H1 (cell line): ENCODE measurements at regions not wholly inside any gene's neighbourhood (a gene's known extent, or its start where the extent isn't known, plus 50 kb on each side); places are given as distances from the start of the nearest gene placed in this dataset.

Source experiments
- CTCF ChIA-PET: fragments of 300-600 bp; sonication (Branson Sonifier 250); formaldehyde crosslinking; loops from one replicate; lab custom pipeline; 2021; ENCODE audit not compliant: partially characterized antibody; lab: Charles Lee
- POLR2A ChIA-PET: fragments of 300-600 bp; sonication (Branson Sonifier 250); formaldehyde crosslinking; loops from one replicate; lab custom pipeline; 2021; ENCODE audit warnings: inconsistent platforms; ENCODE audit not compliant: partially characterized antibody; lab: Charles Lee
- DNase-seq, 2 experiments: peaks; one replicate each; pipeline versions ENCODE4 v3.0.0 to v3.0.0-alpha.2; 2010 to 2022; ENCODE audit warnings: low spot score in 2 of 2, low read depth in 1 of 2, mixed read lengths in 1 of 2
- FAIRE-seq: peaks from 2 replicates; lab custom pipeline; 2011; peaks lifted over from hg19 to GRCh38; lab: Jason Lieb, UNC
- H2AFZ ChIP-seq: 2 replicates; pipeline ENCODE4 v1.8.1; 2012; ENCODE audit warnings: low read length, inconsistent platforms
- H2AK5ac ChIP-seq: 2 replicates; pipeline ENCODE4 v1.6.1; 2013; ENCODE audit warnings: low read depth, low read length
- H2BK120ac ChIP-seq: replicated peaks from 2 replicates; pipeline ENCODE3; 2013; ENCODE audit warnings: low read depth, low read length, inconsistent platforms
- H2BK12ac ChIP-seq: 2 replicates; pipeline ENCODE4 v1.6.1; 2013; ENCODE audit warnings: low read depth, low read length
- H2BK15ac ChIP-seq: 2 replicates; pipeline ENCODE4 v1.6.1; 2013; ENCODE audit warnings: low read length
- H2BK20ac ChIP-seq: 2 replicates; pipeline ENCODE4 v1.6.1; 2013; ENCODE audit warnings: low read length
- H2BK5ac ChIP-seq: 2 replicates; pipeline ENCODE4 v1.6.1; 2013; ENCODE audit warnings: low read depth, low read length
- H3K14ac ChIP-seq: 2 replicates; pipeline ENCODE4 v1.6.1; 2013; ENCODE audit warnings: inconsistent platforms; ENCODE audit not compliant: insufficient read length
- H3K18ac ChIP-seq: 2 replicates; pipeline ENCODE4 v1.6.1; 2013; ENCODE audit warnings: low read length; ENCODE audit errors: extremely low read depth
- H3K23ac ChIP-seq: 2 replicates; pipeline ENCODE4 v1.6.1; 2013; ENCODE audit warnings: inconsistent platforms; ENCODE audit not compliant: insufficient read length
- H3K23me2 ChIP-seq: 2 replicates; pipeline ENCODE4 v1.6.1; 2013; ENCODE audit warnings: low read depth, low read length
- H3K27ac ChIP-seq: 2 replicates; pipeline ENCODE4 v1.6.1; 2011; ENCODE audit warnings: low read depth, low read length, inconsistent platforms
- H3K27me3 ChIP-seq, 4 experiments: replicated peaks in 1 of 4; 1 replicate in 1 of 4; 2 replicates in 3 of 4; pipeline versions ENCODE4 v1.6.1 to v1.8.1; 2011 to 2013; ENCODE audit warnings: low read length in 3 of 4, mild to moderate bottlenecking in 3 of 4, inconsistent platforms in 2 of 4, mixed read lengths in 2 of 4, moderate library complexity in 1 of 4; ENCODE audit not compliant: control insufficient read depth in 3 of 4, insufficient read depth in 3 of 4; ENCODE audit errors: extremely low read depth in 1 of 4
- H3K36me3 ChIP-seq, 4 experiments: 2 replicates each; pipeline versions ENCODE4 v1.6.1 to v1.8.1; 2011 to 2013; ENCODE audit warnings: mild to moderate bottlenecking in 4 of 4, low read length in 3 of 4, moderate library complexity in 2 of 4, control low read depth in 1 of 4, inconsistent platforms in 1 of 4; ENCODE audit not compliant: insufficient read depth in 4 of 4, control insufficient read depth in 2 of 4
- H3K4ac ChIP-seq: replicated peaks from 2 replicates; pipeline ENCODE3; 2013; ENCODE audit warnings: low read length, low read depth, mixed read lengths, inconsistent platforms; ENCODE audit not compliant: insufficient read length
- H3K4me1 ChIP-seq, 4 experiments: replicated peaks in 1 of 4; 1 replicate in 1 of 4; 2 replicates in 3 of 4; pipeline versions ENCODE4 v1.6.1 to v1.8.1; 2011 to 2013; ENCODE audit warnings: low read length in 3 of 4, inconsistent platforms in 2 of 4, mixed read lengths in 1 of 4; ENCODE audit not compliant: insufficient read depth in 4 of 4, control insufficient read depth in 3 of 4
- H3K4me2 ChIP-seq, 2 experiments: 2 replicates each; pipeline versions ENCODE4 v1.6.1 to v1.8.1; 2011 to 2013; ENCODE audit warnings: low read depth in 2 of 2, low read length in 2 of 2, control low read depth in 1 of 2, inconsistent platforms in 1 of 2, mild to moderate bottlenecking in 1 of 2; ENCODE audit not compliant: insufficient read depth in 1 of 2
- H3K4me3 ChIP-seq, 4 experiments: fragments of 200-600, 300-600 bp in 1 of 4; sonication (generic), shearing (Covaris generic), sonication (Bioruptor Twin) in 1 of 4; 2 replicates each; pipeline versions ENCODE4 v1.5.1 to v1.8.1; 2011 to 2016; ENCODE audit warnings: low read length in 4 of 4, low read depth in 3 of 4, control low read depth in 2 of 4, inconsistent platforms in 2 of 4, mild to moderate bottlenecking in 2 of 4, mixed read lengths in 1 of 4, moderate library complexity in 1 of 4; ENCODE audit not compliant: insufficient read depth in 2 of 4; ENCODE audit errors: extremely low read depth in 1 of 4
- H3K56ac ChIP-seq: replicated peaks from 2 replicates; pipeline ENCODE3; 2013; ENCODE audit warnings: low read depth, mild to moderate bottlenecking, mixed read lengths, low read length, inconsistent platforms; ENCODE audit not compliant: insufficient read length
- H3K79me1 ChIP-seq: 2 replicates; pipeline ENCODE4 v1.6.1; 2013; ENCODE audit warnings: low read depth, low read length, control low read depth
- H3K79me2 ChIP-seq, 2 experiments: 2 replicates each; pipeline versions ENCODE4 v1.6.1 to v1.8.1; 2012 to 2013; ENCODE audit warnings: low read length in 2 of 2, mild to moderate bottlenecking in 2 of 2, inconsistent platforms in 1 of 2; ENCODE audit not compliant: insufficient read depth in 2 of 2, control insufficient read depth in 1 of 2
- H3K9ac ChIP-seq, 4 experiments: replicated peaks in 1 of 4; 1 replicate in 1 of 4; 2 replicates in 3 of 4; pipeline versions ENCODE4 v1.6.1 to v1.8.1; 2011 to 2013; ENCODE audit warnings: low read depth in 3 of 4, low read length in 3 of 4, control low read depth in 2 of 4, mild to moderate bottlenecking in 2 of 4, moderate library complexity in 2 of 4, inconsistent platforms in 1 of 4; ENCODE audit errors: extremely low read depth in 1 of 4
- H3K9me3 ChIP-seq, 2 experiments: 2 replicates each; pipeline versions ENCODE4 v1.6.1 to v1.8.1; 2012 to 2013; ENCODE audit warnings: mild to moderate bottlenecking in 2 of 2, moderate library complexity in 2 of 2, control low read depth in 1 of 2, inconsistent platforms in 1 of 2, low read depth in 1 of 2, low read length in 1 of 2, mixed read lengths in 1 of 2; ENCODE audit not compliant: insufficient read depth in 2 of 2
- H4K20me1 ChIP-seq, 2 experiments: replicated peaks in 1 of 2; 2 replicates each; pipeline versions ENCODE3 to v1.8.1; 2011 to 2013; ENCODE audit warnings: inconsistent platforms in 2 of 2, low read length in 2 of 2, mild to moderate bottlenecking in 1 of 2; ENCODE audit not compliant: insufficient read depth in 2 of 2, control insufficient read depth in 1 of 2
- H4K5ac ChIP-seq: 2 replicates; pipeline ENCODE4 v1.6.1; 2013; ENCODE audit warnings: low read length, low read depth, mixed read lengths, inconsistent platforms; ENCODE audit not compliant: insufficient read length
- H4K8ac ChIP-seq: 2 replicates; pipeline ENCODE4 v1.8.0; 2013; ENCODE audit warnings: mild to moderate bottlenecking, moderate library complexity, low read length, inconsistent platforms; ENCODE audit not compliant: insufficient read depth; ENCODE audit errors: extremely low read depth
- H4K91ac ChIP-seq: replicated peaks from 2 replicates; pipeline ENCODE3; 2013; ENCODE audit warnings: low read length, mixed read lengths, inconsistent platforms; ENCODE audit not compliant: insufficient read length
- GABPA ChIP-seq: IDR thresholded peaks from 2 replicates; pipeline ENCODE4 v1.6.1; 2011; ENCODE audit warnings: mild to moderate bottlenecking, low read length, moderate library complexity, borderline replicate concordance; ENCODE audit not compliant: insufficient read depth
- HDAC6 ChIP-seq: IDR thresholded peaks from one replicate; pipeline ENCODE4 v1.7.1; 2012; ENCODE audit warnings: low read depth, mild to moderate bottlenecking, inconsistent platforms, low read length, moderate library complexity
- JUND ChIP-seq: IDR thresholded peaks from 2 replicates; pipeline ENCODE4 v1.6.1; 2011; ENCODE audit warnings: mild to moderate bottlenecking, improper control_type of control experiment, low read length
- KDM1A ChIP-seq: fragments of 200-600, 300-600 bp; sonication (generic); IDR thresholded peaks from 2 replicates; pipeline ENCODE4 v1.7.1; 2016; ENCODE audit warnings: mild to moderate bottlenecking, low read length, borderline replicate concordance
- NRF1 ChIP-seq: IDR thresholded peaks from 2 replicates; pipeline ENCODE4 v1.6.1; 2011; ENCODE audit warnings: mild to moderate bottlenecking, low read depth, low read length, improper control_type of control experiment
- PHF8 ChIP-seq: fragments of 200-600 bp; sonication (generic); conservative IDR thresholded peaks from 2 replicates; pipeline ENCODE4 v1.7.1; 2012; ENCODE audit warnings: low read depth, mild to moderate bottlenecking, inconsistent platforms, low read length, moderate library complexity
- RBBP5 ChIP-seq: IDR thresholded peaks from 2 replicates; pipeline ENCODE4 v1.7.1; 2012; ENCODE audit warnings: low read depth, mild to moderate bottlenecking, inconsistent platforms, low read length, moderate library complexity, borderline replicate concordance
- SP1 ChIP-seq: IDR thresholded peaks from 2 replicates; pipeline ENCODE4 v1.6.1; 2011; ENCODE audit warnings: low read depth, low read length
- WGBS, 2 experiments: shearing (Covaris generic) in 1 of 2; methylation state at CpG; one replicate each; pipeline versions ENCODE4 v1.1.6 to v1.1.7; 2013 to 2015; ENCODE audit warnings: low lambda C conversion rate in 2 of 2, mixed read lengths in 2 of 2, inconsistent platforms in 1 of 2, low coverage in 1 of 2, missing lambda C conversion rate in 1 of 2; ENCODE audit not compliant: insufficient replicate concordance in 2 of 2, insufficient coverage in 1 of 2, insufficient read length in 1 of 2; ENCODE audit errors: extremely low coverage in 1 of 2, missing lambda C conversion rate in 1 of 2; 5-methylcytosine and 5-hydroxymethylcytosine counted together
- TF ChIP-seq, protein P1 (sequence below): IDR thresholded peaks from 2 replicates; pipeline ENCODE4 v1.6.1; 2011; ENCODE audit warnings: low read length, improper control_type of control experiment
- TF ChIP-seq, protein P2 (sequence below): IDR thresholded peaks from 2 replicates; pipeline ENCODE4 v1.6.1; 2012; ENCODE audit warnings: low read length, inconsistent platforms

DNA sequence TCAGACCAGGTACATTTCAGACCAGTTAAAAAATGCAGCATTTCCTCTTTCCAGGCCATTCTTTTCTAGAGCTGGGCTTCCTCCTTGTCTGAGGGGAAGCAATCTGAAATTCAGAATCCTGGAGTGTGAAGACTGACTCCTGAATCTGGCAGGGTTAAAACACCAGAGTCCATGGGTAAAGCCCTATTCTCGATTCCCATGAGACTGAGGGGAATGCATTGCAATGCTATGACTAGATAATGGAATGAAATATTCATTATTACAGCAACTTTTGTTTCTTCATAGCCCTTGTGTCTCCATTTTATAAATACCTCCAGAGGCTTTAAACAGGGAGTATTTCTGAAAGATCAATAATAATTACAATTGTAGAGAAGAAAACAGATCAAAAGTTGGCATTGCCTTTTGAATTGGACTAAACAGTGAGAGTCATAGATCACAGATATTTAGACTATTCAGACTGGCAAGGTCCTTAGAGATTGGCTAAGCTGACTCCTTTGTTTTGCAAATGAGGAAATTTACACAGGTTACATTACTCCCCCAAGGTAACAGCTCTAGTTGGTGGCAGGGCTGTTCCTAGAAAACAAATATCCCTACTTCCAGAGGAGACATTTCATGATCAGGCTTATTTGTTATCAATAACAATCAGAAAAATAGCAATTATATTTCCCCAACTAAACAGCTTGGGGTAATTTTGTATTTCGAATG is 632.6 kb upstream of the KIRREL3 start:
- no peaks in the 10 kb centered on the region for H3K79me2 ChIP-seq
- peak overlapping the region; percentile 67; the same call in 1 of the 2 replicates for H2BK20ac ChIP-seq
- no peak overlapping the region for H3K14ac ChIP-seq
- FAIRE-seq (peak; percentile 62), DNase-seq (no peak)
- H3K4me3 ChIP-seq = peak overlapping the region in 1 of 4 experiments; percentile 36; a peak in 1 of 8 replicates
- H3K36me3 ChIP-seq = no peaks in the 10 kb centered on the region
- ChIA-PET POLR2A (interaction anchor here (1.0 kb wide), 1 partner anchor 9 kb away, joined by 3 read pairs; no protein-coding TSS in a partner anchor), CTCF (interaction anchor here (1.2 to 1.3 kb wide), 2 partner anchors 162 to 211 kb away, joined by 3 to 4 read pairs; no protein-coding TSS in a partner anchor)
- no peak overlapping the region for H4K5ac ChIP-seq
- no peak overlapping the region for H2AK5ac ChIP-seq
- no peaks in the 10 kb centered on the region for H4K20me1 ChIP-seq
- H2BK15ac ChIP-seq = no peak overlapping the region
- no peaks in the 10 kb centered on the region for H3K9me3 ChIP-seq
- peak overlapping the region; percentile 61 for H2BK12ac ChIP-seq
- no peak overlapping the region for H2BK120ac ChIP-seq
- peak overlapping the region; percentile 12; the same call in 1 of the 2 replicates for H2BK5ac ChIP-seq
- H3K4ac ChIP-seq = peak overlapping the region; percentile 46
- H3K79me1 ChIP-seq = no peaks in the 10 kb centered on the region
- H3K56ac ChIP-seq = no peak overlapping the region
- H3K4me1 ChIP-seq = peaks cover 0 to 10% (median 5%) of the 10 kb centered on the region in 4 experiments; a peak in 5 of 7 replicates
- H2AFZ ChIP-seq = peak overlapping the region; percentile 25
- H4K8ac ChIP-seq = no peak overlapping the region
- no peaks in the 10 kb centered on the region for H3K23me2 ChIP-seq
- no peak overlapping the region for H3K9ac ChIP-seq
- H4K91ac ChIP-seq = peak overlapping the region; percentile 75
- no peak overlapping the region for H3K18ac ChIP-seq
- no peaks in the 10 kb centered on the region for H3K27me3 ChIP-seq
- H3K27ac ChIP-seq = no peak overlapping the region
- no peak overlapping the region for H3K4me2 ChIP-seq
- WGBS, 2 experiments = 48% methylated on average over 2 of the region's 2 CpGs; no CpG with 5 or more reads in 1 of the 2 experiments
- no peak overlapping the region for H3K23ac ChIP-seq
- no peak for TF ChIP-seq PHF8
- no peak for TF ChIP-seq SP1
- no peak for TF ChIP-seq GABPA
- TF ChIP-seq, protein P1, sequence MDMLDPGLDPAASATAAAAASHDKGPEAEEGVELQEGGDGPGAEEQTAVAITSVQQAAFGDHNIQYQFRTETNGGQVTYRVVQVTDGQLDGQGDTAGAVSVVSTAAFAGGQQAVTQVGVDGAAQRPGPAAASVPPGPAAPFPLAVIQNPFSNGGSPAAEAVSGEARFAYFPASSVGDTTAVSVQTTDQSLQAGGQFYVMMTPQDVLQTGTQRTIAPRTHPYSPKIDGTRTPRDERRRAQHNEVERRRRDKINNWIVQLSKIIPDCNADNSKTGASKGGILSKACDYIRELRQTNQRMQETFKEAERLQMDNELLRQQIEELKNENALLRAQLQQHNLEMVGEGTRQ = no peak
- TF ChIP-seq NRF1 = no peak
- TF ChIP-seq HDAC6 = no peak
- no peak for TF ChIP-seq RBBP5
- TF ChIP-seq JUND = no peak
- TF ChIP-seq KDM1A = no peak
- TF ChIP-seq, protein P2, sequence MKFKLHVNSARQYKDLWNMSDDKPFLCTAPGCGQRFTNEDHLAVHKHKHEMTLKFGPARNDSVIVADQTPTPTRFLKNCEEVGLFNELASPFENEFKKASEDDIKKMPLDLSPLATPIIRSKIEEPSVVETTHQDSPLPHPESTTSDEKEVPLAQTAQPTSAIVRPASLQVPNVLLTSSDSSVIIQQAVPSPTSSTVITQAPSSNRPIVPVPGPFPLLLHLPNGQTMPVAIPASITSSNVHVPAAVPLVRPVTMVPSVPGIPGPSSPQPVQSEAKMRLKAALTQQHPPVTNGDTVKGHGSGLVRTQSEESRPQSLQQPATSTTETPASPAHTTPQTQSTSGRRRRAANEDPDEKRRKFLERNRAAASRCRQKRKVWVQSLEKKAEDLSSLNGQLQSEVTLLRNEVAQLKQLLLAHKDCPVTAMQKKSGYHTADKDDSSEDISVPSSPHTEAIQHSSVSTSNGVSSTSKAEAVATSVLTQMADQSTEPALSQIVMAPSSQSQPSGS = no peak
